H9 (cell line): ENCODE measurements at regions not wholly inside any gene's neighbourhood (a gene's known extent, or its start where the extent isn't known, plus 50 kb on each side); places are given as distances from the start of the nearest gene placed in this dataset.

ENCODE experiments used
- DNase-seq: peaks from one replicate; pipeline ENCODE4 v3.0.0-alpha.2; 2017
- H2AFZ ChIP-seq: one replicate; pipeline ENCODE4 v1.6.1; 2013; ENCODE audit warnings: mild to moderate bottlenecking, low read length, control low read depth, moderate library complexity
- H2AK5ac ChIP-seq: 2 replicates; pipeline ENCODE4 v1.6.1; 2013; ENCODE audit warnings: low read length, control low read depth, mixed read lengths; ENCODE audit not compliant: insufficient read length
- H2BK120ac ChIP-seq: one replicate; pipeline ENCODE4 v1.6.1; 2013; ENCODE audit warnings: low read depth, mild to moderate bottlenecking, low read length, control low read depth, inconsistent platforms; ENCODE audit not compliant: poor library complexity, severe bottlenecking
- H2BK12ac ChIP-seq: 2 replicates; pipeline ENCODE4 v1.6.1; 2013; ENCODE audit warnings: low read length, control low read depth, mixed read lengths, low read depth; ENCODE audit not compliant: insufficient read length
- H2BK15ac ChIP-seq: 2 replicates; pipeline ENCODE4 v1.6.1; 2013; ENCODE audit warnings: low read depth, low read length, control low read depth
- H2BK20ac ChIP-seq: one replicate; pipeline ENCODE4 v1.6.1; 2013; ENCODE audit warnings: low read depth, mild to moderate bottlenecking, low read length, control low read depth, inconsistent platforms; ENCODE audit not compliant: poor library complexity, severe bottlenecking
- H2BK5ac ChIP-seq: 2 replicates; pipeline ENCODE4 v1.6.1; 2013; ENCODE audit warnings: low read length, control low read depth, mixed read lengths; ENCODE audit not compliant: insufficient read length
- H3K14ac ChIP-seq: 2 replicates; pipeline ENCODE4 v1.6.1; 2013; ENCODE audit warnings: low read length, control low read depth; ENCODE audit not compliant: insufficient read depth
- H3K18ac ChIP-seq: 2 replicates; pipeline ENCODE4 v1.6.1; 2013; ENCODE audit warnings: low read depth, mild to moderate bottlenecking, mixed read lengths, low read length, control low read depth; ENCODE audit not compliant: insufficient read length
- H3K23ac ChIP-seq: 2 replicates; pipeline ENCODE4 v1.6.1; 2013; ENCODE audit warnings: low read length, control low read depth, mixed read lengths, low read depth; ENCODE audit not compliant: insufficient read length
- H3K23me2 ChIP-seq: 2 replicates; pipeline ENCODE4 v1.6.1; 2013; ENCODE audit warnings: low read depth, mild to moderate bottlenecking, mixed read lengths, low read length, control low read depth; ENCODE audit not compliant: insufficient read length, poor library complexity, severe bottlenecking
- H3K27ac ChIP-seq: 2 replicates; pipeline ENCODE4 v1.5.1; 2013; ENCODE audit warnings: low read length, control low read depth, mixed read lengths, low read depth; ENCODE audit not compliant: insufficient read length
- H3K27me3 ChIP-seq: 2 replicates; pipeline ENCODE4 v1.6.1; 2013; ENCODE audit warnings: low read length, control low read depth, inconsistent platforms; ENCODE audit not compliant: insufficient read depth
- H3K4ac ChIP-seq: 2 replicates; pipeline ENCODE4 v1.6.1; 2013; ENCODE audit warnings: low read depth, mild to moderate bottlenecking, control low read depth, inconsistent platforms, low read length, moderate library complexity
- H3K4me1 ChIP-seq: 2 replicates; pipeline ENCODE4 v1.6.1; 2013; ENCODE audit warnings: low read length, control low read depth, inconsistent platforms; ENCODE audit not compliant: insufficient read depth
- H3K4me2 ChIP-seq: 2 replicates; pipeline ENCODE4 v1.6.1; 2013; ENCODE audit warnings: low read length, control low read depth, mixed read lengths; ENCODE audit not compliant: insufficient read length, insufficient read depth
- H3K56ac ChIP-seq: 2 replicates; pipeline ENCODE4 v1.6.1; 2013; ENCODE audit warnings: low read depth, mild to moderate bottlenecking, mixed read lengths, low read length, control low read depth; ENCODE audit not compliant: insufficient read length
- H3K79me1 ChIP-seq: 2 replicates; pipeline ENCODE4 v1.6.1; 2013; ENCODE audit warnings: low read depth, mild to moderate bottlenecking, moderate library complexity, low read length, control low read depth, inconsistent platforms; ENCODE audit not compliant: insufficient read depth, poor library complexity, severe bottlenecking
- H3K79me2 ChIP-seq: 2 replicates; pipeline ENCODE4 v1.6.1; 2013; ENCODE audit warnings: low read length, control low read depth, inconsistent platforms; ENCODE audit not compliant: insufficient read depth
- H3K9ac ChIP-seq: 2 replicates; pipeline ENCODE4 v1.6.1; 2013; ENCODE audit warnings: low read length, control low read depth, mixed read lengths; ENCODE audit not compliant: insufficient read length; ENCODE audit errors: extremely low read depth
- H3K9me3 ChIP-seq: one replicate; pipeline ENCODE4 v1.6.1; 2013; ENCODE audit warnings: low read depth, low read length, inconsistent platforms; ENCODE audit not compliant: control insufficient read depth
- H3T11ph ChIP-seq: one replicate; pipeline ENCODE4 v1.6.1; 2013; ENCODE audit warnings: mild to moderate bottlenecking, low read length, control low read depth, inconsistent platforms
- H4K20me1 ChIP-seq: one replicate; pipeline ENCODE4 v1.6.1; 2013; ENCODE audit not compliant: control insufficient read depth, insufficient read length, insufficient read depth
- H4K5ac ChIP-seq: 2 replicates; pipeline ENCODE4 v1.6.1; 2013; ENCODE audit warnings: low read depth, mild to moderate bottlenecking, mixed read lengths, low read length, control low read depth; ENCODE audit not compliant: insufficient read length
- H4K8ac ChIP-seq: replicated peaks from 2 replicates; pipeline ENCODE4 v1.6.1; 2013; ENCODE audit warnings: low read length, control low read depth, mixed read lengths, low read depth; ENCODE audit not compliant: insufficient read length
- H4K91ac ChIP-seq: 2 replicates; pipeline ENCODE4 v1.6.1; 2013; ENCODE audit warnings: low read depth, mild to moderate bottlenecking, moderate library complexity, mixed read lengths, low read length, control low read depth; ENCODE audit not compliant: insufficient read length
- H3K27ac Mint-ChIP-seq, 3 experiments: 2 replicates in 2 of 3; 3 replicates in 1 of 3; pipeline ENCODE4 v1.8.0; 2020 to 2021; ENCODE audit warnings: mixed read lengths in 3 of 3, mild to moderate bottlenecking in 1 of 3, moderate library complexity in 1 of 3
- H3K27me3 Mint-ChIP-seq: 2 replicates; pipeline ENCODE4 v1.8.0; 2021; ENCODE audit warnings: low read depth, mild to moderate bottlenecking, moderate library complexity, mixed read lengths
- H3K36me3 Mint-ChIP-seq, 3 experiments: 2 replicates in 2 of 3; 3 replicates in 1 of 3; pipeline ENCODE4 v1.8.0; 2020 to 2021; ENCODE audit warnings: low read depth in 3 of 3, mixed read lengths in 3 of 3; ENCODE audit not compliant: insufficient read depth in 1 of 3
- H3K4me1 Mint-ChIP-seq, 2 experiments: 2 replicates each; pipeline ENCODE4 v1.8.0; 2020; ENCODE audit warnings: mixed read lengths in 2 of 2
- H3K4me3 Mint-ChIP-seq, 2 experiments: 2 replicates in 1 of 2; 3 replicates in 1 of 2; pipeline ENCODE4 v1.8.0; 2020 to 2021; ENCODE audit warnings: mild to moderate bottlenecking in 2 of 2, mixed read lengths in 2 of 2, moderate library complexity in 1 of 2
- H3K9me3 Mint-ChIP-seq, 2 experiments: 2 replicates in 1 of 2; 3 replicates in 1 of 2; pipeline ENCODE4 v1.8.0; 2020; ENCODE audit warnings: mild to moderate bottlenecking in 2 of 2, mixed read lengths in 2 of 2, moderate library complexity in 1 of 2
- WGBS: extraction: QIAGEN DNeasy Blood & Tissue Kit; methylation state at CpG from one replicate; pipeline ENCODE4 v1.1.7; 2013; ENCODE audit warnings: missing lambda C conversion rate, low lambda C conversion rate, mixed read lengths; ENCODE audit not compliant: insufficient read length; ENCODE audit errors: extremely low coverage; 5-methylcytosine and 5-hydroxymethylcytosine counted together
- TF ChIP-seq, protein P1 (sequence below): fragments of 200-600 bp; sonication (generic); conservative IDR thresholded peaks from 3 replicates; pipeline ENCODE4 v1.8.0; 2021; ENCODE audit warnings: antibody characterized with exemption, mild to moderate bottlenecking

DNA sequence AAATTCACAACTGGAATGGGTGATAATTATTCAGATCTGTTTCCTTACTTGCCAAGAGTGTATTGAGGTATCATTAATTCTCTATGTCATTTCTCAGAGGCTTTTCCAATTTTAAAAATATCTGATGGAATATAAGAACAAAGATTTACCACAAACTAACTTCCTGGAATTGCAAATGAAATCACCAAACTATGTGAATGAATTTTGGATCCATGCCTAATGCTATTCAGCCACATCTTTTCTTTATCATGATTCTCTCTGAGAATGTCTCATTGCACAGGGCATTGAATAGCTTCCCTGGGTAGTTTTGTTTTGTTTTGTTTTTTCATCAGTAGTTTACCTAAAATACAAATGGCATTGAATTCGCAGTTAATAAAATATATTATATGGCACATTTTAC lies 146.9 kb upstream of the FBN2 start:
- no peak overlapping the region for H3K4ac ChIP-seq
- no peak overlapping the region for H3K18ac ChIP-seq
- H3K4me2 ChIP-seq: no peak overlapping the region
- H4K20me1 ChIP-seq: no peaks in the 10 kb centered on the region
- H3K9ac ChIP-seq: no peak overlapping the region
- no peak overlapping the region for H2BK120ac ChIP-seq
- H4K5ac ChIP-seq: no peak overlapping the region
- no peak overlapping the region for H2BK20ac ChIP-seq
- TF ChIP-seq, protein P1, sequence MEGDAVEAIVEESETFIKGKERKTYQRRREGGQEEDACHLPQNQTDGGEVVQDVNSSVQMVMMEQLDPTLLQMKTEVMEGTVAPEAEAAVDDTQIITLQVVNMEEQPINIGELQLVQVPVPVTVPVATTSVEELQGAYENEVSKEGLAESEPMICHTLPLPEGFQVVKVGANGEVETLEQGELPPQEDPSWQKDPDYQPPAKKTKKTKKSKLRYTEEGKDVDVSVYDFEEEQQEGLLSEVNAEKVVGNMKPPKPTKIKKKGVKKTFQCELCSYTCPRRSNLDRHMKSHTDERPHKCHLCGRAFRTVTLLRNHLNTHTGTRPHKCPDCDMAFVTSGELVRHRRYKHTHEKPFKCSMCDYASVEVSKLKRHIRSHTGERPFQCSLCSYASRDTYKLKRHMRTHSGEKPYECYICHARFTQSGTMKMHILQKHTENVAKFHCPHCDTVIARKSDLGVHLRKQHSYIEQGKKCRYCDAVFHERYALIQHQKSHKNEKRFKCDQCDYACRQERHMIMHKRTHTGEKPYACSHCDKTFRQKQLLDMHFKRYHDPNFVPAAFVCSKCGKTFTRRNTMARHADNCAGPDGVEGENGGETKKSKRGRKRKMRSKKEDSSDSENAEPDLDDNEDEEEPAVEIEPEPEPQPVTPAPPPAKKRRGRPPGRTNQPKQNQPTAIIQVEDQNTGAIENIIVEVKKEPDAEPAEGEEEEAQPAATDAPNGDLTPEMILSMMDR: no peak
- no peak overlapping the region for H3K56ac ChIP-seq
- H3K79me1 ChIP-seq: no peaks in the 10 kb centered on the region
- H2BK15ac ChIP-seq: no peak overlapping the region
- no peak overlapping the region for H4K8ac ChIP-seq
- H3K36me3 Mint-ChIP-seq: no peaks in the 10 kb centered on the region
- H3K4me1 ChIP-seq: peaks cover 2% of the 10 kb centered on the region; the same call in 1 of the 2 replicates
- no peaks in the 10 kb centered on the region for H3K9me3 ChIP-seq
- no peak overlapping the region for H4K91ac ChIP-seq
- peaks cover 19 to 23% of the 10 kb centered on the region in 2 experiments for H3K4me1 Mint-ChIP-seq
- H2BK5ac ChIP-seq: no peak overlapping the region
- no peak overlapping the region for H3K27ac ChIP-seq
- no peak overlapping the region for H3K14ac ChIP-seq
- no peak overlapping the region for H3K27ac Mint-ChIP-seq
- no peak overlapping the region for H3T11ph ChIP-seq
- no peaks in the 10 kb centered on the region for H3K27me3 Mint-ChIP-seq
- H2AK5ac ChIP-seq: no peak overlapping the region
- no peak overlapping the region for H3K23ac ChIP-seq
- H3K23me2 ChIP-seq: no peaks in the 10 kb centered on the region
- no peaks in the 10 kb centered on the region for H3K27me3 ChIP-seq
- no peak overlapping the region for H2AFZ ChIP-seq
- H3K4me3 Mint-ChIP-seq: no peak overlapping the region
- DNase-seq: no peak
- H3K9me3 Mint-ChIP-seq: no peaks in the 10 kb centered on the region
- H3K79me2 ChIP-seq: no peaks in the 10 kb centered on the region
- WGBS: no CpG with 5 or more reads among the region's 1 CpG
- H2BK12ac ChIP-seq: no peak overlapping the region
